Neural cell (in vitro differentiated cells): ENCODE measurements at regions not wholly inside any gene's neighbourhood (a gene's known extent, or its start where the extent isn't known, plus 50 kb on each side); places are given as distances from the start of the nearest gene placed in this dataset.

Experiments
- H2AFZ ChIP-seq: fragments of 200-600, 300-800 bp; sonication (generic), shearing (Covaris generic); 2 replicates; pipeline ENCODE4 v1.6.0; 2014; ENCODE audit warnings: low read depth, mild to moderate bottlenecking, antibody characterized with exemption, low read length, moderate library complexity
- H3F3A ChIP-seq: fragments of 200-600 bp; shearing (Covaris generic); 2 replicates; pipeline ENCODE4 v1.6.1; 2016; ENCODE audit warnings: mild to moderate bottlenecking, moderate library complexity, mixed read lengths, antibody characterized with exemption, low read length; ENCODE audit not compliant: insufficient read depth, poor library complexity, severe bottlenecking
- H3K27ac ChIP-seq: fragments of 200-600, 300-800 bp; sonication (generic), shearing (Covaris generic); 2 replicates; pipeline ENCODE4 v1.5.1; 2014; ENCODE audit warnings: mild to moderate bottlenecking, low read length, moderate library complexity
- H3K27me3 ChIP-seq: fragments of 300-800, 200-600 bp; sonication (generic), shearing (Covaris generic); 2 replicates; pipeline ENCODE4 v1.6.0; 2014; ENCODE audit warnings: mild to moderate bottlenecking, low read depth, low read length, moderate library complexity; ENCODE audit not compliant: insufficient read depth
- H3K36me3 ChIP-seq: fragments of 300-800, 200-600 bp; sonication (generic), shearing (Covaris generic); 2 replicates; pipeline ENCODE4 v1.5.1; 2014; ENCODE audit warnings: mild to moderate bottlenecking, antibody characterized with exemption, low read length, moderate library complexity; ENCODE audit not compliant: insufficient read depth
- H3K4me2 ChIP-seq: fragments of 300-800, 200-600 bp; sonication (generic), shearing (Covaris generic); 2 replicates; pipeline ENCODE4 v1.6.0; 2014; ENCODE audit warnings: mild to moderate bottlenecking, low read length
- H3K4me3 ChIP-seq: fragments of 300-800, 200-600 bp; sonication (generic), shearing (Covaris generic); 2 replicates; pipeline ENCODE4 v1.5.1; 2014; ENCODE audit warnings: mild to moderate bottlenecking, low read length, moderate library complexity
- H3K79me2 ChIP-seq: fragments of 200-600 bp; shearing (Covaris generic); replicated peaks from 2 replicates; pipeline ENCODE4 v1.6.0; 2014; ENCODE audit warnings: mild to moderate bottlenecking, low read length, moderate library complexity; ENCODE audit not compliant: insufficient read depth
- H3K9ac ChIP-seq: fragments of 300-800, 200-600 bp; sonication (generic), shearing (Covaris generic); 2 replicates; pipeline ENCODE4 v1.6.1; 2016; ENCODE audit warnings: mild to moderate bottlenecking, low read length, mixed read lengths
- H3K9me2 ChIP-seq: fragments of 200-600 bp; shearing (Covaris generic); 2 replicates; pipeline ENCODE4 v1.6.1; 2016; ENCODE audit warnings: mild to moderate bottlenecking, low read length, mixed read lengths; ENCODE audit not compliant: insufficient read depth
- H3K9me3 ChIP-seq: fragments of 200-600, 300-800 bp; sonication (generic), shearing (Covaris generic); 2 replicates; pipeline ENCODE4 v1.6.1; 2016; ENCODE audit warnings: mild to moderate bottlenecking, mixed run types, low read length, moderate library complexity, mixed read lengths
- H4K20me1 ChIP-seq: fragments of 200-600 bp; shearing (Covaris generic); 2 replicates; pipeline ENCODE4 v1.6.1; 2016; ENCODE audit warnings: mild to moderate bottlenecking, mixed run types; ENCODE audit not compliant: insufficient read depth
- CTCF ChIP-seq: fragments of 450-650 bp; IDR thresholded peaks from 2 replicates; pipeline ENCODE4 v1.5.1; 2014; ENCODE audit warnings: antibody characterized with exemption, mild to moderate bottlenecking, moderate library complexity; ENCODE audit not compliant: poor library complexity, severe bottlenecking
- EP300 ChIP-seq: fragments of 450-650 bp; conservative IDR thresholded peaks from 2 replicates; pipeline ENCODE4 v1.6.1; 2014; ENCODE audit warnings: antibody characterized with exemption, mild to moderate bottlenecking, moderate library complexity; ENCODE audit not compliant: poor library complexity, severe bottlenecking
- EZH2 ChIP-seq: fragments of 200-600, 300-800 bp; shearing (Covaris generic), sonication (generic); IDR thresholded peaks from 2 replicates; pipeline ENCODE4 v1.6.1; 2014; ENCODE audit warnings: antibody characterized with exemption, low read length, borderline replicate concordance, mild to moderate bottlenecking; ENCODE audit not compliant: insufficient read depth, poor library complexity, severe bottlenecking
- MXI1 ChIP-seq: fragments of 450-650 bp; conservative IDR thresholded peaks from 2 replicates; pipeline ENCODE4 v1.6.1; 2014; ENCODE audit warnings: antibody characterized with exemption, mild to moderate bottlenecking; ENCODE audit not compliant: poor library complexity, severe bottlenecking
- POLR2AphosphoS5 ChIP-seq: IDR thresholded peaks from 2 replicates; pipeline ENCODE4 v1.6.1; 2012
- RAD21 ChIP-seq: fragments of 450-650 bp; conservative IDR thresholded peaks from 2 replicates; pipeline ENCODE4 v1.6.1; 2014; ENCODE audit warnings: antibody characterized with exemption, mild to moderate bottlenecking, moderate library complexity
- REST ChIP-seq: IDR thresholded peaks from 2 replicates; pipeline ENCODE4 v1.6.1; 2012; ENCODE audit warnings: borderline replicate concordance
- SMC3 ChIP-seq: fragments of 450-650 bp; conservative IDR thresholded peaks from 2 replicates; pipeline ENCODE4 v1.6.1; 2014; ENCODE audit warnings: antibody characterized with exemption, mild to moderate bottlenecking, moderate library complexity; ENCODE audit not compliant: poor library complexity
- TAF1 ChIP-seq: IDR thresholded peaks from 2 replicates; pipeline ENCODE4 v1.6.1; 2012; ENCODE audit warnings: low read depth

- Histone ChIP-seq H3K9me3 (no peaks in the 10 kb centered on the region), H3K36me3 (no peaks in the 10 kb centered on the region), H3K9me2 (no peaks in the 10 kb centered on the region), H3F3A (no peaks in the 10 kb centered on the region), H3K9ac (no peak overlapping the region), H3K27me3 (no peaks in the 10 kb centered on the region), H3K4me2 (no peak overlapping the region), H3K4me3 (no peak overlapping the region), H4K20me1 (no peaks in the 10 kb centered on the region), H2AFZ (no peak overlapping the region), H3K79me2 (no peaks in the 10 kb centered on the region), H3K27ac (no peak overlapping the region)
- TF ChIP-seq CTCF = no peak
Observed at GRCh38 chr6:97717086-97717485, 434.1 kb upstream of the MMS22L start.

- no peaks in the 10 kb centered on the region for H4K20me1 ChIP-seq
- no peaks in the 10 kb centered on the region for H3K9me3 ChIP-seq
- no peaks in the 10 kb centered on the region for H3K79me2 ChIP-seq
- no peaks in the 10 kb centered on the region for H3K36me3 ChIP-seq
- H2AFZ ChIP-seq = no peak overlapping the region
- no peaks in the 10 kb centered on the region for H3K27me3 ChIP-seq
- peak overlapping the region; percentile 40 for H3K27ac ChIP-seq
- no peaks in the 10 kb centered on the region for H3F3A ChIP-seq
- no peak overlapping the region for H3K9ac ChIP-seq
- H3K9me2 ChIP-seq = no peaks in the 10 kb centered on the region
- H3K4me3 ChIP-seq = no peak overlapping the region
- H3K4me2 ChIP-seq = no peak overlapping the region
- TF ChIP-seq CTCF (peak; percentile 89), RAD21 (peak; percentile 96), SMC3 (peak; percentile 90), EZH2 (no peak), EP300 (peak; percentile 21), MXI1 (no peak), REST (no peak), POLR2AphosphoS5 (no peak), TAF1 (no peak)
Observed at GRCh38 chr6:97726378-97726777, 443.4 kb upstream of the MMS22L start.
